AG10803 (cell line): ENCODE measurements at regions not wholly inside any gene's neighbourhood (a gene's known extent, or its start where the extent isn't known, plus 50 kb on each side); places are given as distances from the start of the nearest gene placed in this dataset.
A peak's percentile ranks its signal among the peaks of the same experiment; 100 is the strongest.

ENCODE experiments used
- DNase-seq: peaks from one replicate; pipeline ENCODE4 v3.0.0; 2010; ENCODE audit warnings: low read depth
- H3K4me3 ChIP-seq: 2 replicates; pipeline ENCODE4 v1.5.1; 2011; ENCODE audit warnings: mild to moderate bottlenecking, low read length, control low read depth
- TF ChIP-seq, protein P1 (sequence below): conservative IDR thresholded peaks from 2 replicates; pipeline ENCODE4 v1.5.1; 2011; ENCODE audit warnings: mild to moderate bottlenecking, low read length, control low read depth, inconsistent platforms

DNA sequence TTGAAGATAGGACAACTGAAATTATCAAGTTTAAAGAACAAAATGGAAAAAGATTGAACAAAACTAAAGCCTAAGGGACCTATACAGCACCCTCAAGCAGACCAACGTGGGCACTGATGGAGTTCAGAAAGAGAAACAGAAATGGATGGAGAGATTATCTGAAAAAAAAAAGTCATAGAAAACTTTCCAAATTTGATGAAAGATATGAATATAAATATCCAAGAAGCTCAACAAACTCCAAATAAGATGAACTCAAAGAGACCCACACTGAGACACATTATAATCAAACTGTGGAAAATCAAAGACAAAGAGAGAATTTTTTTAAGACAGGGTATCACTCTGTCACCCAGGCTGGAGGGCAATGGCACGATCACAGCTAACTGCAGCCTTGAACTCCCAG, 128.6 kb upstream of the PUM3 start:
- DNase-seq: no peak
- H3K4me3 ChIP-seq: no peak overlapping the region
- TF ChIP-seq, protein P1, sequence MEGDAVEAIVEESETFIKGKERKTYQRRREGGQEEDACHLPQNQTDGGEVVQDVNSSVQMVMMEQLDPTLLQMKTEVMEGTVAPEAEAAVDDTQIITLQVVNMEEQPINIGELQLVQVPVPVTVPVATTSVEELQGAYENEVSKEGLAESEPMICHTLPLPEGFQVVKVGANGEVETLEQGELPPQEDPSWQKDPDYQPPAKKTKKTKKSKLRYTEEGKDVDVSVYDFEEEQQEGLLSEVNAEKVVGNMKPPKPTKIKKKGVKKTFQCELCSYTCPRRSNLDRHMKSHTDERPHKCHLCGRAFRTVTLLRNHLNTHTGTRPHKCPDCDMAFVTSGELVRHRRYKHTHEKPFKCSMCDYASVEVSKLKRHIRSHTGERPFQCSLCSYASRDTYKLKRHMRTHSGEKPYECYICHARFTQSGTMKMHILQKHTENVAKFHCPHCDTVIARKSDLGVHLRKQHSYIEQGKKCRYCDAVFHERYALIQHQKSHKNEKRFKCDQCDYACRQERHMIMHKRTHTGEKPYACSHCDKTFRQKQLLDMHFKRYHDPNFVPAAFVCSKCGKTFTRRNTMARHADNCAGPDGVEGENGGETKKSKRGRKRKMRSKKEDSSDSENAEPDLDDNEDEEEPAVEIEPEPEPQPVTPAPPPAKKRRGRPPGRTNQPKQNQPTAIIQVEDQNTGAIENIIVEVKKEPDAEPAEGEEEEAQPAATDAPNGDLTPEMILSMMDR: no peak

DNA sequence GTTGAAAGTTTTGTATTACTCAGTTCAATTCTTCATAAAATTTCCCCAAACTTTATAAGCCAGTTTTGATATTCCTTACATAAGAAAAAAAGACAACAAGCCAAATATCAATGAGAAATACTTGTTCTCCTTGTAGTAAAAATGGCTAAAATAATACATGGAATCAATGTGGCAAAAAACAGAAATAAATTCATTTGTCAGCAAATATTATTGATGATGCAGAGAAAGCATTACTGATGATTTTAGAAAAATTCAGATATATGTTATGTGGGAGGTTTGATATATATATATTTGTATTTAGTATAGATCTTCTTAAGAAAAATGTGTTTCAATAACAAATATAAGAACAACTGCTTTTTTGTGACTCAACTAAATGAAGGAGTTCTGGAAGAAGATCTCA, 127.0 kb upstream of the PUM3 start:
- no peak overlapping the region for H3K4me3 ChIP-seq
- TF ChIP-seq, protein P1: no peak
- DNase-seq: no peak

DNA sequence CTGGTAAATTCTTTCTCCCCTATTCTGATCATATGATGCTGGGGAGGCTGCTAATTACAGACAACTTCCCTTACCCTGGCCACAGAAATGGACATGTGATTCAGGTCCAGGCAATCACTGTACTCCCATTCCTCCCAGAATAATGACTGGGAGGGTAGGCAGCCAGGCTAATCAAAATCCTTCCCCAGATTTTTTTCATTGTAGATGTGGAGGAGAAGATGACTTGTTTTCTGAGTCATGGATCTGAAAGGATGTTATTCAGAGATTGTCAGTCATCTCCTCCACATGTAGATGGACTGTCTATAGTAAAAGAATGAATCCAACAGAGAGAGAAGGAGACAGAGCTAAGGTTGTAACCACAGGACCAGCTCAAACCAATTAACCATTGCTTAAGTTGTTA, 123.9 kb upstream of the PUM3 start:
- TF ChIP-seq, protein P1: no peak
- no peak overlapping the region for H3K4me3 ChIP-seq
- DNase-seq: peak; percentile 49

DNA sequence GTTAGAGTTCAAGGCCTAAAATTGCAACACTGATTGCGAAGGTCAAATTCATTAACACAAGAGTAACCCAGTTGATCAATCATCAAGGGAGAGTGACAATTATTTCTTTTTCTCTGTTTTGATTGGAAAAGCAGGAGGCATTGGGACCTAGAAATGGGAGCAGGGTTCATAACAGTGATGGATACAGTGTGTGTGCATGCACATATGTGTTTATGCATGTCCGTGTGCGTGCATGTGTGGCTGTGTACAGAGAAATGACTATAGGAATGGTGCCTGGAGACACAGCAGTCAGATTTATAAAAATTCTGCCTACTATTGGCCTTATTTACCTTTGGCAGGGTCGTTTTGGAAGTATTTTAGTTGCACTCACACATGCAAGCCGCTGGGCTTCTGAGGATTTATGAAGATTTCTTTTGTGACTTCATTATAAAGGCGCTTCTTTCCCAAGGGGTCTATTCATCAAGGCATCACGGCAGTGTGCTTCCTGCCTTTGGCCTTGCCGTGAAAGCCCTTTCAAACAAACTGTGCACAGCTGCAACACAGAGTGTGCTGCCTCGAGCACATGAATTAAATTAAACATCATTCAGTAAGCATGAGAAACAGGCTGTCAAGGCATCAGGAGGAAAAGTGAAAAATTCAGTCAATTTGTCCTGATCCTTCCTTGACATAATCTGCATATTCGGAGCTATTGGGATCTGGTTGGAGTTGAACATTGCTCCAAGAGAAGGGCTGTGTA, 122.8 kb upstream of the PUM3 start:
- TF ChIP-seq, protein P1: no peak
- DNase-seq: no peak
- H3K4me3 ChIP-seq: no peak overlapping the region

DNA sequence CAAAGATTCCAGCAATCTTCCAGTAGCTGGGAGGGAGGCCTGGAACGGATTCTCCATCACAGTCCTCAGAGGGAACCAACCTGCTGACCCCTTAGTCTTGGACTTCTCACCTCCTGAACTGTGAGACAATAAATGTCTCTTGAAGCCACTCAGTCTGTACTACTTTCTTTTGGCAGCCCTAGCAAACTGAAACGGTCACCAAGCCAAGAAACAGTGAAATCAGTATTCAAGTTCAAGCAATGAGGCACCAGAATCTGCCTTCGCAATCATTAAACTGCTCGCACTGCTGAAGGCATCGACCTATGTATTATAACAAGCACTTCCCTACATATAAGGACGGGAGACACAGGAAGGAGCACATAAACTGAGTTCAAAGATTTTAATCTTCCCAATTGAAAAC, 120.6 kb upstream of the PUM3 start:
- H3K4me3 ChIP-seq: no peak overlapping the region
- TF ChIP-seq, protein P1: no peak
- no peak for DNase-seq

- no peak overlapping the region for H3K4me3 ChIP-seq
Measured at GRCh38 chr9:2963307-2963706, 119.4 kb upstream of the PUM3 start.

More at GRCh38 chr9:2963307-2963706, 119.4 kb upstream of the PUM3 start:
- TF ChIP-seq, protein P1: no peak
- no peak for DNase-seq
